H9 (cell line): ENCODE measurements at regions not wholly inside any gene's neighbourhood (a gene's known extent, or its start where the extent isn't known, plus 50 kb on each side); places are given as distances from the start of the nearest gene placed in this dataset.

Experiments
- DNase-seq: peaks from one replicate; pipeline ENCODE4 v3.0.0-alpha.2; 2017
- H2AFZ ChIP-seq: one replicate; pipeline ENCODE4 v1.6.1; 2013; ENCODE audit warnings: mild to moderate bottlenecking, low read length, control low read depth, moderate library complexity
- H2AK5ac ChIP-seq: 2 replicates; pipeline ENCODE4 v1.6.1; 2013; ENCODE audit warnings: low read length, control low read depth, mixed read lengths; ENCODE audit not compliant: insufficient read length
- H2BK120ac ChIP-seq: one replicate; pipeline ENCODE4 v1.6.1; 2013; ENCODE audit warnings: low read depth, mild to moderate bottlenecking, low read length, control low read depth, inconsistent platforms; ENCODE audit not compliant: poor library complexity, severe bottlenecking
- H2BK12ac ChIP-seq: 2 replicates; pipeline ENCODE4 v1.6.1; 2013; ENCODE audit warnings: low read length, control low read depth, mixed read lengths, low read depth; ENCODE audit not compliant: insufficient read length
- H2BK15ac ChIP-seq: 2 replicates; pipeline ENCODE4 v1.6.1; 2013; ENCODE audit warnings: low read depth, low read length, control low read depth
- H2BK20ac ChIP-seq: one replicate; pipeline ENCODE4 v1.6.1; 2013; ENCODE audit warnings: low read depth, mild to moderate bottlenecking, low read length, control low read depth, inconsistent platforms; ENCODE audit not compliant: poor library complexity, severe bottlenecking
- H2BK5ac ChIP-seq: 2 replicates; pipeline ENCODE4 v1.6.1; 2013; ENCODE audit warnings: low read length, control low read depth, mixed read lengths; ENCODE audit not compliant: insufficient read length
- H3K14ac ChIP-seq: 2 replicates; pipeline ENCODE4 v1.6.1; 2013; ENCODE audit warnings: low read length, control low read depth; ENCODE audit not compliant: insufficient read depth
- H3K18ac ChIP-seq: 2 replicates; pipeline ENCODE4 v1.6.1; 2013; ENCODE audit warnings: low read depth, mild to moderate bottlenecking, mixed read lengths, low read length, control low read depth; ENCODE audit not compliant: insufficient read length
- H3K23ac ChIP-seq: 2 replicates; pipeline ENCODE4 v1.6.1; 2013; ENCODE audit warnings: low read length, control low read depth, mixed read lengths, low read depth; ENCODE audit not compliant: insufficient read length
- H3K23me2 ChIP-seq: 2 replicates; pipeline ENCODE4 v1.6.1; 2013; ENCODE audit warnings: low read depth, mild to moderate bottlenecking, mixed read lengths, low read length, control low read depth; ENCODE audit not compliant: insufficient read length, poor library complexity, severe bottlenecking
- H3K27ac ChIP-seq: 2 replicates; pipeline ENCODE4 v1.5.1; 2013; ENCODE audit warnings: low read length, control low read depth, mixed read lengths, low read depth; ENCODE audit not compliant: insufficient read length
- H3K27me3 ChIP-seq: 2 replicates; pipeline ENCODE4 v1.6.1; 2013; ENCODE audit warnings: low read length, control low read depth, inconsistent platforms; ENCODE audit not compliant: insufficient read depth
- H3K4ac ChIP-seq: 2 replicates; pipeline ENCODE4 v1.6.1; 2013; ENCODE audit warnings: low read depth, mild to moderate bottlenecking, control low read depth, inconsistent platforms, low read length, moderate library complexity
- H3K4me1 ChIP-seq: 2 replicates; pipeline ENCODE4 v1.6.1; 2013; ENCODE audit warnings: low read length, control low read depth, inconsistent platforms; ENCODE audit not compliant: insufficient read depth
- H3K4me2 ChIP-seq: 2 replicates; pipeline ENCODE4 v1.6.1; 2013; ENCODE audit warnings: low read length, control low read depth, mixed read lengths; ENCODE audit not compliant: insufficient read length, insufficient read depth
- H3K56ac ChIP-seq: 2 replicates; pipeline ENCODE4 v1.6.1; 2013; ENCODE audit warnings: low read depth, mild to moderate bottlenecking, mixed read lengths, low read length, control low read depth; ENCODE audit not compliant: insufficient read length
- H3K79me1 ChIP-seq: 2 replicates; pipeline ENCODE4 v1.6.1; 2013; ENCODE audit warnings: low read depth, mild to moderate bottlenecking, moderate library complexity, low read length, control low read depth, inconsistent platforms; ENCODE audit not compliant: insufficient read depth, poor library complexity, severe bottlenecking
- H3K79me2 ChIP-seq: 2 replicates; pipeline ENCODE4 v1.6.1; 2013; ENCODE audit warnings: low read length, control low read depth, inconsistent platforms; ENCODE audit not compliant: insufficient read depth
- H3K9ac ChIP-seq: 2 replicates; pipeline ENCODE4 v1.6.1; 2013; ENCODE audit warnings: low read length, control low read depth, mixed read lengths; ENCODE audit not compliant: insufficient read length; ENCODE audit errors: extremely low read depth
- H3K9me3 ChIP-seq: one replicate; pipeline ENCODE4 v1.6.1; 2013; ENCODE audit warnings: low read depth, low read length, inconsistent platforms; ENCODE audit not compliant: control insufficient read depth
- H3T11ph ChIP-seq: one replicate; pipeline ENCODE4 v1.6.1; 2013; ENCODE audit warnings: mild to moderate bottlenecking, low read length, control low read depth, inconsistent platforms
- H4K20me1 ChIP-seq: one replicate; pipeline ENCODE4 v1.6.1; 2013; ENCODE audit not compliant: control insufficient read depth, insufficient read length, insufficient read depth
- H4K5ac ChIP-seq: 2 replicates; pipeline ENCODE4 v1.6.1; 2013; ENCODE audit warnings: low read depth, mild to moderate bottlenecking, mixed read lengths, low read length, control low read depth; ENCODE audit not compliant: insufficient read length
- H4K8ac ChIP-seq: replicated peaks from 2 replicates; pipeline ENCODE4 v1.6.1; 2013; ENCODE audit warnings: low read length, control low read depth, mixed read lengths, low read depth; ENCODE audit not compliant: insufficient read length
- H4K91ac ChIP-seq: 2 replicates; pipeline ENCODE4 v1.6.1; 2013; ENCODE audit warnings: low read depth, mild to moderate bottlenecking, moderate library complexity, mixed read lengths, low read length, control low read depth; ENCODE audit not compliant: insufficient read length
- H3K27ac Mint-ChIP-seq, 3 experiments: 2 replicates in 2 of 3; 3 replicates in 1 of 3; pipeline ENCODE4 v1.8.0; 2020 to 2021; ENCODE audit warnings: mixed read lengths in 3 of 3, mild to moderate bottlenecking in 1 of 3, moderate library complexity in 1 of 3
- H3K27me3 Mint-ChIP-seq: 2 replicates; pipeline ENCODE4 v1.8.0; 2021; ENCODE audit warnings: low read depth, mild to moderate bottlenecking, moderate library complexity, mixed read lengths
- H3K36me3 Mint-ChIP-seq, 3 experiments: 2 replicates in 2 of 3; 3 replicates in 1 of 3; pipeline ENCODE4 v1.8.0; 2020 to 2021; ENCODE audit warnings: low read depth in 3 of 3, mixed read lengths in 3 of 3; ENCODE audit not compliant: insufficient read depth in 1 of 3
- H3K4me1 Mint-ChIP-seq, 2 experiments: 2 replicates each; pipeline ENCODE4 v1.8.0; 2020; ENCODE audit warnings: mixed read lengths in 2 of 2
- H3K4me3 Mint-ChIP-seq, 2 experiments: 2 replicates in 1 of 2; 3 replicates in 1 of 2; pipeline ENCODE4 v1.8.0; 2020 to 2021; ENCODE audit warnings: mild to moderate bottlenecking in 2 of 2, mixed read lengths in 2 of 2, moderate library complexity in 1 of 2
- H3K9me3 Mint-ChIP-seq, 2 experiments: 2 replicates in 1 of 2; 3 replicates in 1 of 2; pipeline ENCODE4 v1.8.0; 2020; ENCODE audit warnings: mild to moderate bottlenecking in 2 of 2, mixed read lengths in 2 of 2, moderate library complexity in 1 of 2
- CTCF ChIP-seq: fragments of 200-600 bp; sonication (generic); conservative IDR thresholded peaks from 3 replicates; pipeline ENCODE4 v1.8.0; 2021; ENCODE audit warnings: antibody characterized with exemption, mild to moderate bottlenecking
- WGBS: extraction: QIAGEN DNeasy Blood & Tissue Kit; methylation state at CpG from one replicate; pipeline ENCODE4 v1.1.7; 2013; ENCODE audit warnings: missing lambda C conversion rate, low lambda C conversion rate, mixed read lengths; ENCODE audit not compliant: insufficient read length; ENCODE audit errors: extremely low coverage; 5-methylcytosine and 5-hydroxymethylcytosine counted together

- WGBS: no CpG with 5 or more reads among the region's 8 CpGs
- Histone ChIP-seq H3K79me2 (no peaks in the 10 kb centered on the region), H3T11ph (no peak overlapping the region), H2AK5ac (no peak overlapping the region), H3K18ac (no peak overlapping the region), H3K4ac (no peak overlapping the region), H4K20me1 (no peaks in the 10 kb centered on the region), H2AFZ (no peak overlapping the region), H3K27ac (no peak overlapping the region), H2BK120ac (no peak overlapping the region), H3K4me2 (no peak overlapping the region), H3K23ac (no peak overlapping the region), H4K8ac (no peak overlapping the region), H3K27me3 (no peaks in the 10 kb centered on the region), H4K91ac (no peak overlapping the region), H3K56ac (no peak overlapping the region), H3K4me1 (no peaks in the 10 kb centered on the region), H2BK15ac (no peak overlapping the region), H3K23me2 (no peaks in the 10 kb centered on the region), H4K5ac (no peak overlapping the region), H3K9me3 (no peaks in the 10 kb centered on the region), H3K9ac (no peak overlapping the region), H2BK20ac (no peak overlapping the region), H3K79me1 (no peaks in the 10 kb centered on the region), H2BK5ac (no peak overlapping the region), H3K14ac (no peak overlapping the region; the same call in 1 of the 2 replicates), H2BK12ac (no peak overlapping the region)
- no peak for TF ChIP-seq CTCF
- Mint-ChIP-seq H3K27me3 (peaks cover 31% of the 10 kb centered on the region), H3K4me3 (no peak overlapping the region; a peak in 1 of 5 replicates), H3K9me3 (peaks cover 12 to 22% of the 10 kb centered on the region in 2 experiments), H3K27ac (0 out of 7 replicates have a peak overlapping the region, but pooled peaks of 2 of the 3 experiments have one; percentile 3 to 34), H3K4me1 (peaks cover 6 to 8% of the 10 kb centered on the region in 2 experiments; a peak in 3 of 4 replicates), H3K36me3 (peaks cover 2 to 7% (median 4%) of the 10 kb centered on the region in 3 experiments; a peak in 5 of 7 replicates)
- no peak for DNase-seq
Measured at GRCh38 chr2:239595726-239596125, 194.9 kb upstream of the HDAC4 start.
